ENCODE measurements at regions not wholly inside any gene's neighbourhood (a gene's known extent, or its start where the extent isn't known, plus 50 kb on each side); places are given as distances from the start of the nearest gene placed in this dataset.
A peak's percentile ranks its signal among the peaks of the same experiment; 100 is the strongest.

DNA sequence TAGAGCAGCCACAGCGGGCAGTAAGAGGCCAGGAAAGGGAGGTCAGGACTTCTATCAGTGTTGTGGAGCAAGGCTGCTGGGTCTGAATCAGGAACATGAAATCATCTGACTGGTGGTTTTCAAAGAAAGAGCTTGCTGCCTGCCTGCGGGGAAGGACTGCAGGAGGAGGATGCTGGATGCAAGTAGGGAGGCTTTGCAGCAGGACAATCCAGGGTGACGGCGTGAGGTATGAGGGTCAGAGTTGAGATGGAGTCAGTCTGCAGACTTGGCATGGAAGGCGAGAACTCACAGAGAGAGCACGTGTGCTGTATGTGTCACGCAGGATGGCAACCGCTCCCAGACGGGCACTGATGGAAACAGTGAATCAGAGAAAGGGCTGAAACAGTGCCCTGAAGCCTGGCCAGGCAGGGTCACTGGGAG, 59.2 kb upstream of the CD93 start:
- Histone ChIP-seq H3K27ac (peak overlapping the region in 1 of 4 donors; percentile 14), H3K36me3 (replicated peaks in 1 of 2; ENCODE audit: insufficient read depth in 1 of 2, low read depth in 2 of 2) (no peaks in the 10 kb centered on the region), H3K9me3 (no peaks in the 10 kb centered on the region), H3K4me1 (no peaks in the 10 kb centered on the region), H3K4me3 (no peak overlapping the region), H3K27me3 (no peaks in the 10 kb centered on the region)
- TF ChIP-seq POLR2A (IDR thresholded peaks at IDR 0.05) (no peak), CTCF (IDR thresholded peaks at IDR 0.05) (no peak)
- intact Hi-C loops (cut with DNase I): no loop called here
- WGBS, 2 donors: 70 to 82% methylated on average over 9 of the region's 9 CpGs
- peak in 1 of 4 donors; percentile 49 for DNase-seq
- ATAC-seq: no peak

DNA sequence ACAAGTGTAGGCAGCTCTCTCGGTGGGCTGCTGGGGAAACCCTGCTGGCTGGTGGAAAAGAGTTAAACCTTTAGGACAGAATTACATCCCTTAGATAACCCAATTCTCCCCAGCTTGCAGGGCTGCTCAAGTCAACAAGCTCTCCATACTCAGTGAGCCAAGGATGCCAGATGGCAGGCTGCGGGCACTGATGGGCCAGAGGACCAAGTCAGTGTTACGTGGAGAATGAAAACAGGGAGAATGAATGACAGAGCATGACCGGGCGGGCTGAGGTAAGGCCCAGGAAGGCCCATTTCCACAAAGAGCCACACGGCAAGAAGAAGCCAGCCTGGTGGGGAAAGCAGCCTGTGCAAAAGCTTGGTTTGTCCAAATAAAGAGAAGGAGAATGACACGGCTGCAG, 58.7 kb upstream of the CD93 start:
- DNase-seq: no peak
- TF ChIP-seq CTCF (IDR thresholded peaks at IDR 0.05): no peak
- no peak for TF ChIP-seq POLR2A (IDR thresholded peaks at IDR 0.05)
- peak overlapping the region in 1 of 4 donors; percentile 14 for H3K27ac ChIP-seq

DNA sequence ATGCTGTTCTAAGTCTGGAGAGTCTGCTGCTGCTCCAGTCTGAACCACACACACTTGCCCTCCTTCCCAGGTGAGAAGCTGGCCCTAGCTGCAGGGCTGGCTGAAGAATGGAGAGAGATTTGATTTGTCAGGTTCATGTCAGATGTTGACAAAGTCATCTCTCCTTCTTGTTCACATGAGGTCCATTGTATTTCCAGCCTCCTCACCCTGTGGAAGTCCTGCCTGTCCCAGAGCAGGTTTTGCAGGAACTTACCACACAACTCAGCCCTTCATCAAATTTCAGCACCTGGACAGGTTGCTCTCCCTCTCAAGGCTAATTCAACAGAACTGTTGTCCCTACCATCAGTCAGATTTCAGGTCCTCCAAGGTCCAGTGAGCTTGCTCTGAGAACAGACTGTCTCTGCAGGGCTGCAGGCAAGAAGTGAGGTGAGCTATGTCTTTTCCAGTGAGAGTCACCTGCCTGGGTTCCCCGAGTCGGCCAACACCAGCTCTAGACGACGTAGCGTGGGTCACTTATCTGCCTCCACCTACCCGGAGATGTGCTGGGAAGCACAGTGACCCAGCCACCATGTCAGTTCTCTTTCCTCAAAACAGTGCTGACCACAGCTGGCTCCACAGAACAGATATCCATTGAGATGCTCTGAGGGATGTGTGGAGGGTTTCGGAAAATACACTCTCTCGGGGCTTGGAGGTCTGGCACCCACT, 58.0 kb upstream of the CD93 start:
- Histone ChIP-seq H3K4me1 (no peaks in the 10 kb centered on the region), H3K27me3 (no peaks in the 10 kb centered on the region), H3K36me3 (replicated peaks in 1 of 2; ENCODE audit: insufficient read depth in 1 of 2, low read depth in 2 of 2) (no peaks in the 10 kb centered on the region), H3K4me3 (no peak overlapping the region), H3K27ac (no peak overlapping the region), H3K9me3 (no peaks in the 10 kb centered on the region)
- 75 to 80% methylated on average over 6 to 8 of the region's 8 CpGs for WGBS, 2 donors
- TF ChIP-seq CTCF (IDR thresholded peaks at IDR 0.05) (no peak), POLR2A (IDR thresholded peaks at IDR 0.05) (no peak)
- ATAC-seq (no peak), DNase-seq (no peak)
- intact Hi-C loops (cut with DNase I): no loop called here

More for the DNA sequence above, 58.7 kb upstream of the CD93 start:
- Histone ChIP-seq H3K36me3 (replicated peaks in 1 of 2; ENCODE audit: insufficient read depth in 1 of 2, low read depth in 2 of 2) (no peaks in the 10 kb centered on the region), H3K4me1 (no peaks in the 10 kb centered on the region), H3K27me3 (no peaks in the 10 kb centered on the region), H3K9me3 (no peaks in the 10 kb centered on the region), H3K4me3 (no peak overlapping the region)
- ATAC-seq: no peak
- intact Hi-C loops (cut with DNase I): no loop called here
- WGBS, 2 donors: 67 to 70% methylated on average over 6 to 7 of the region's 7 CpGs

DNA sequence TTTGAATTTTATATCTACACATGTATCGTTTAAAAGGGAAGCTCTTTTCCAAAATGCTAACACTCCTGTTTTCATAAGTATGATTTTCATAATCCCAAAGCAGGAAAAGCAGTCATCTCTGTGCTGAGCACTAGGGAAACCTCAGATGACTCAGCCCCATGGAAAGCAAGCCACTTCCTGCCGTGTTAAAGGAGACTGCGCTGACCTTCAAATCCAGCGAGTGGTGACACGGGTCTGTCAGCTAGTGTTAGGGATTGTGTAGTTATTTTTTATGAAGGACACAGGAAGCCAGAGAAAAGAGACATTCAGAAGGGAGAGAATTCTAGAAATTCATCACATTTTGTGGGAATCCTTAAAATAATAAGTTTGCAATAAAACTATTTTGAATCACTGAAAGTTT, 57.0 kb upstream of the CD93 start:
- intact Hi-C loops (cut with DNase I): no loop called here
- H3K4me1 ChIP-seq: no peaks in the 10 kb centered on the region
- no peaks in the 10 kb centered on the region for H3K36me3 ChIP-seq (replicated peaks in 1 of 2; ENCODE audit: insufficient read depth in 1 of 2, low read depth in 2 of 2)
- DNase-seq (peak in 2 of 4 donors; percentile 36 to 78), ATAC-seq (peak; percentile 66)
- H3K9me3 ChIP-seq: no peaks in the 10 kb centered on the region
- H3K4me3 ChIP-seq: no peak overlapping the region
- H3K27me3 ChIP-seq: no peaks in the 10 kb centered on the region
- WGBS, 2 donors: 23 to 25% methylated on average over 5 of the region's 5 CpGs
- no peak for TF ChIP-seq POLR2A (IDR thresholded peaks at IDR 0.05)
- no peak for TF ChIP-seq CTCF (IDR thresholded peaks at IDR 0.05)
- peak overlapping the region in 2 of 4 donors; percentile 25 to 67 for H3K27ac ChIP-seq
